ENCODE measurements at regions not wholly inside any gene's neighbourhood (a gene's known extent, or its start where the extent isn't known, plus 50 kb on each side); places are given as distances from the start of the nearest gene placed in this dataset.
A peak's percentile ranks its signal among the peaks of the same experiment; 100 is the strongest.

DNA sequence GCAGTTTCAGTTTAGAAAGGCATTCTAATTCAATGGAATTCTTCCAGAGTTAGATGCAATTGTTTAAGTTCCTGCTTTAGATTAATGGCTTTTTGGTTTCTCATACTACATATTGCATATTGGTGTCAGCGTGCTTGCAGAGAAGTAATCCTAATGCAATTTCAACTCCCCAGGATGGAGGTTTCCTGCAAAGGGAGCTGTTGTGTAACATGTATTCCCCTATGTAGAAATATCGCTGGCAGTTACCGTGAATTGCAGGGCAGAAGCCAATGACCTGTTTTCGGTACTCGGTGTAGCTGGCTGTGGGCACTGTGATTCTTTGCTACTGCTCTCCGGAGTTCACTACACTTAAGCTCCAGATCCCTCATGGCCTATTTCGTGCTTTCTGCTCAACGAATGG, 256.1 kb upstream of the PTBP2 start:
- Histone ChIP-seq H4K20me1 (replicated peaks in 1 of 2; ENCODE audit: control insufficient read depth in 1 of 2, insufficient read depth in 2 of 2, low read length in 2 of 2) (no peaks in the 10 kb centered on the region), H3K4me3 (ENCODE audit: extremely low read depth in 1 of 4, insufficient read depth in 2 of 4, low read depth in 3 of 4, low read length in 4 of 4) (no peak overlapping the region), H3K56ac (replicated peaks; ENCODE audit: insufficient read length, low read depth, low read length) (no peak overlapping the region), H3K9me3 (ENCODE audit: insufficient read depth in 2 of 2, low read depth in 1 of 2, low read length in 1 of 2) (peaks cover 0 to 4% of the 10 kb centered on the region in 2 experiments; a peak in 1 of 4 replicates), H3K27ac (ENCODE audit: low read depth, low read length) (no peak overlapping the region), H2AK5ac (ENCODE audit: low read depth, low read length) (no peak overlapping the region), H3K27me3 (replicated peaks in 1 of 4; ENCODE audit: control insufficient read depth in 3 of 4, extremely low read depth in 1 of 4, insufficient read depth in 3 of 4, low read length in 3 of 4) (peaks cover 0 to 2% (median 0%) of the 10 kb centered on the region in 4 experiments; a peak in 3 of 7 replicates), H3K36me3 (ENCODE audit: control insufficient read depth in 2 of 4, insufficient read depth in 4 of 4, low read length in 3 of 4) (no peaks in the 10 kb centered on the region), H2BK12ac (ENCODE audit: low read depth, low read length) (no peak overlapping the region), H3K23me2 (ENCODE audit: low read depth, low read length) (no peaks in the 10 kb centered on the region), H2BK15ac (ENCODE audit: low read length) (no peak overlapping the region), H3K79me1 (ENCODE audit: low read depth, low read length) (no peaks in the 10 kb centered on the region), H4K8ac (ENCODE audit: extremely low read depth, insufficient read depth, low read length) (no peak overlapping the region), H2AFZ (ENCODE audit: low read length) (no peak overlapping the region), H3K23ac (ENCODE audit: insufficient read length) (no peak overlapping the region), H3K14ac (ENCODE audit: insufficient read length) (no peak overlapping the region), H3K9ac (replicated peaks in 1 of 4; ENCODE audit: extremely low read depth in 1 of 4, low read depth in 3 of 4, low read length in 3 of 4) (no peak overlapping the region), H4K91ac (replicated peaks; ENCODE audit: insufficient read length, low read length) (no peak overlapping the region), H4K5ac (ENCODE audit: insufficient read length, low read depth, low read length) (no peak overlapping the region), H2BK120ac (replicated peaks; ENCODE audit: low read depth, low read length) (no peak overlapping the region), H2BK20ac (ENCODE audit: low read length) (no peak overlapping the region), H3K4ac (replicated peaks; ENCODE audit: insufficient read length, low read depth, low read length) (no peak overlapping the region), H3K4me2 (ENCODE audit: insufficient read depth in 1 of 2, low read depth in 2 of 2, low read length in 2 of 2) (0 out of 4 replicates have a peak overlapping the region, but pooled peaks of 1 of the 2 experiments have one; percentile 29), H2BK5ac (ENCODE audit: low read depth, low read length) (no peak overlapping the region), H3K79me2 (ENCODE audit: control insufficient read depth in 1 of 2, insufficient read depth in 2 of 2, low read length in 2 of 2) (no peaks in the 10 kb centered on the region), H3K18ac (ENCODE audit: extremely low read depth, low read length) (no peak overlapping the region), H3K4me1 (replicated peaks in 1 of 4; ENCODE audit: control insufficient read depth in 3 of 4, insufficient read depth in 4 of 4, low read length in 3 of 4) (peaks cover 2 to 18% (median 10%) of the 10 kb centered on the region in 4 experiments; a peak in 3 of 7 replicates)
- FAIRE-seq (no peak), DNase-seq (ENCODE audit: low read depth in 1 of 2, low spot score in 2 of 2) (no peak)
- TF ChIP-seq SP4 (IDR thresholded peaks at IDR 0.05; ENCODE audit: low read length) (no peak), CEBPB (IDR thresholded peaks at IDR 0.05; ENCODE audit: low read depth, low read length) (peak; percentile 43; the same call in 1 of the 2 replicates)
- 63% methylated on average over 8 of the region's 8 CpGs; no CpG with 5 or more reads in 1 of the 2 experiments for WGBS, 2 experiments (ENCODE audit: extremely low coverage in 1 of 2, insufficient coverage in 1 of 2, insufficient read length in 1 of 2, insufficient replicate concordance in 2 of 2, low coverage in 1 of 2, low lambda C conversion rate in 2 of 2, missing lambda C conversion rate in 1 of 2)
- CTCF ChIA-PET (ENCODE audit: partially characterized antibody): no interaction called here
- POLR2A ChIA-PET (ENCODE audit: partially characterized antibody): no interaction called here

Measured in H1 (cell line).